ENCODE measurements at regions not wholly inside any gene's neighbourhood (a gene's known extent, or its start where the extent isn't known, plus 50 kb on each side); places are given as distances from the start of the nearest gene placed in this dataset.
"Not testable (repeated sequence)": the region's sequence is repeated elsewhere in the genome, so short reads cannot be mapped to it uniquely, and the experiment has no call there.

DNA sequence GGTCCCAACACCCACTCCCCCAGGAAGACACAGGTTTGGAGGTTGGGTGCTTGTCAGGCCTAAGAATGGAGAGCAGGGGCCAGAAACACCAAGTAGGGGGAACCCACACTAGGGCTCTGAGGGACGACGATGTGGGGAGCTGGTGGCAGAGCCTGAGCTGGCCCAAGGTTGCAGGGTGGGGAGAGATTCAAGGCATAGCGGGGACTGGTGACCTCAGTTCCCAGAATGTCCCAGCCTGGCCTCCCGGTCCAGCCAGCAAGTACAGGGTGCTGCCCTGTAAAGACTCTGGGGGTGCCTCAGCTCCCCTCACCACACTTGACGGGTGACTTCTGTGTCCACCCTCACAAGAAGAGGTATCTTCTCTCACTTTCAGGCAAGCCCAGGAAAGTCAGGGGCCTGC, 86.7 kb downstream of the ALG10 start:
- H3K9me3 Mint-ChIP-seq = peaks cover 28% of the 10 kb centered on the region

DNA sequence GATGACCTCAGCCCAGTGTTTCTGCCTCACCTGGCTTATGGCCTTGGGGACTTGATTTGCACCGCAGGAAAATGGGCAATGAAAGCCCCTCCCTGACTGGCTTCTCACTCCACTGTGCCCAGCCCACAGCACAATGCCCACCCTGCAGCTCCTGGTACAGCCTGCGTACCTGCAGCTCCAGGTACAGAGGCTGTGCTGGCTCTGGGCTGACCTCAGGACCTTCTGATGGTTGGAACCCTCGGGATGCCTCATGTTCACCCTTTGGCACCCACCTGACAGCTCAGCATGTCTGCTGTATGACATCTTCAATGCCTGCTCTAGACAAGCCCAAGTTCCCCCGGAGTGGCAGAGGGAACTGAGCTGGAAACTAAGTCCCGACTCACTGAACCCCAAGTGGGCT, 87.1 kb downstream of the ALG10 start:
- Histone ChIP-seq H3K27me3 (no peaks in the 10 kb centered on the region), H3K9me3 (ENCODE audit: low read depth) (no peaks in the 10 kb centered on the region), H3K4me2 (no peak overlapping the region), H3K4me3 (no peak overlapping the region), H3K9ac (no peak overlapping the region), H3K4me1 (no peaks in the 10 kb centered on the region), H3K79me2 (ENCODE audit: low read depth) (no peaks in the 10 kb centered on the region), H3K36me3 (no peaks in the 10 kb centered on the region), H4K20me1 (ENCODE audit: low read depth) (no peaks in the 10 kb centered on the region), H3F3A (ENCODE audit: low read depth) (no peaks in the 10 kb centered on the region), H3K27ac (no peak overlapping the region), H2AFZ (replicated peaks) (no peak overlapping the region)
- H3K4me3 Mint-ChIP-seq = no peak overlapping the region
- TF ChIP-seq EZH2 (IDR thresholded peaks at IDR 0.05) (no peak), EZH2phosphoT487 (IDR thresholded peaks at IDR 0.05) (no peak)
- TF ChIP-seq, protein P1, sequence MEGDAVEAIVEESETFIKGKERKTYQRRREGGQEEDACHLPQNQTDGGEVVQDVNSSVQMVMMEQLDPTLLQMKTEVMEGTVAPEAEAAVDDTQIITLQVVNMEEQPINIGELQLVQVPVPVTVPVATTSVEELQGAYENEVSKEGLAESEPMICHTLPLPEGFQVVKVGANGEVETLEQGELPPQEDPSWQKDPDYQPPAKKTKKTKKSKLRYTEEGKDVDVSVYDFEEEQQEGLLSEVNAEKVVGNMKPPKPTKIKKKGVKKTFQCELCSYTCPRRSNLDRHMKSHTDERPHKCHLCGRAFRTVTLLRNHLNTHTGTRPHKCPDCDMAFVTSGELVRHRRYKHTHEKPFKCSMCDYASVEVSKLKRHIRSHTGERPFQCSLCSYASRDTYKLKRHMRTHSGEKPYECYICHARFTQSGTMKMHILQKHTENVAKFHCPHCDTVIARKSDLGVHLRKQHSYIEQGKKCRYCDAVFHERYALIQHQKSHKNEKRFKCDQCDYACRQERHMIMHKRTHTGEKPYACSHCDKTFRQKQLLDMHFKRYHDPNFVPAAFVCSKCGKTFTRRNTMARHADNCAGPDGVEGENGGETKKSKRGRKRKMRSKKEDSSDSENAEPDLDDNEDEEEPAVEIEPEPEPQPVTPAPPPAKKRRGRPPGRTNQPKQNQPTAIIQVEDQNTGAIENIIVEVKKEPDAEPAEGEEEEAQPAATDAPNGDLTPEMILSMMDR (IDR thresholded peaks at IDR 0.05) = no peak
- H3K36me3 Mint-ChIP-seq = no peaks in the 10 kb centered on the region
- DNase-seq (ENCODE audit: low spot score) = no peak
- peaks cover 2% of the 10 kb centered on the region for H3K27me3 Mint-ChIP-seq (ENCODE audit: insufficient read depth, low read depth)
- peaks cover 28% of the 10 kb centered on the region for H3K9me3 Mint-ChIP-seq
- no peak overlapping the region for H3K27ac Mint-ChIP-seq
- H3K4me1 Mint-ChIP-seq = no peaks in the 10 kb centered on the region

More for the DNA sequence above, 86.7 kb downstream of the ALG10 start:
- TF ChIP-seq EZH2 (IDR thresholded peaks at IDR 0.05) (no peak), EZH2phosphoT487 (IDR thresholded peaks at IDR 0.05) (no peak)
- TF ChIP-seq, protein P1 (IDR thresholded peaks at IDR 0.05) = no peak
- Histone ChIP-seq H3K79me2 (ENCODE audit: low read depth) (no peaks in the 10 kb centered on the region), H3K4me3 (no peak overlapping the region), H3K9me3 (ENCODE audit: low read depth) (no peaks in the 10 kb centered on the region), H4K20me1 (ENCODE audit: low read depth) (no peaks in the 10 kb centered on the region), H3K9ac (no peak overlapping the region), H3K27ac (no peak overlapping the region), H3K4me1 (no peaks in the 10 kb centered on the region), H2AFZ (replicated peaks) (no peak overlapping the region), H3K4me2 (no peak overlapping the region), H3F3A (ENCODE audit: low read depth) (no peaks in the 10 kb centered on the region), H3K27me3 (no peaks in the 10 kb centered on the region), H3K36me3 (no peaks in the 10 kb centered on the region)
- DNase-seq (ENCODE audit: low spot score) = no peak
- H3K27ac Mint-ChIP-seq = no peak overlapping the region
- H3K4me3 Mint-ChIP-seq = no peak overlapping the region
- H3K27me3 Mint-ChIP-seq (ENCODE audit: insufficient read depth, low read depth) = peaks cover 2% of the 10 kb centered on the region
- no peaks in the 10 kb centered on the region for H3K36me3 Mint-ChIP-seq
- H3K4me1 Mint-ChIP-seq = no peaks in the 10 kb centered on the region

DNA sequence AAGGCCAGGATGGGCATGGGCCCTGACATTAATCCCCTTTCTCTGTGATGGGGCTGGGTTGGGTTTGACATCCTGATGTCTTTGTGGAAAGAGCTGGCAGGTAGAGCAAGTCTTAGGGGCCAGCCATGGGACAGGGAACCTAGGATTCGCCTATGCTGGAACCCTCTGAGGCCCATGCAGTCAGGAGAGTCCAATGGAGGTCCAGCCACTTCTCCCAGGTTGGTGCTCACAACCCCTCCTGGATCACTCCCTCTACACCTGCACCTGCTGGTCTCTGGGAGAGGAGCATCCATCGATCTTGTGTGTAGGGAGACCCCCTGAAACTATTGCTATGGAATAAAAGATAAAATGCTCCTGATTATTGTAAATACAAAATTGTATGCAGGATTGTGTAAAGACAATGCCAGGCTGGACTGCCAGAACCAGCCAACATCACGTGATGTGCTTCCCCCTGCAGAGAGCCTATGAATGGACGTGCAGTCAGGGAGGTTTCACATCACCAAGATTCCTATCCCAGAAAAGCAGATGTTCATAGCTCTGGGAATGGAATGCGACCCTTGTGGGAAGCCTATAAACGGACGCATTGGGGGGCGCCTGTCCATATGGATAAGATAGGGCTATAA, 87.7 kb downstream of the ALG10 start:
- not testable (repeated sequence) for H3K4me2 ChIP-seq; H4K20me1 ChIP-seq (ENCODE audit: low read depth); H3K27ac ChIP-seq; H3K36me3 Mint-ChIP-seq; H3F3A ChIP-seq (ENCODE audit: low read depth); H3K9ac ChIP-seq; H3K4me1 Mint-ChIP-seq; H3K27ac Mint-ChIP-seq; H3K9me3 ChIP-seq (ENCODE audit: low read depth); H3K4me3 ChIP-seq; H3K4me3 Mint-ChIP-seq; H3K27me3 Mint-ChIP-seq (ENCODE audit: insufficient read depth, low read depth); H3K27me3 ChIP-seq; H2AFZ ChIP-seq (replicated peaks); DNase-seq (ENCODE audit: low spot score); H3K4me1 ChIP-seq; H3K79me2 ChIP-seq (ENCODE audit: low read depth); H3K36me3 ChIP-seq
- H3K9me3 Mint-ChIP-seq = peaks cover 24% of the 10 kb centered on the region

DNA sequence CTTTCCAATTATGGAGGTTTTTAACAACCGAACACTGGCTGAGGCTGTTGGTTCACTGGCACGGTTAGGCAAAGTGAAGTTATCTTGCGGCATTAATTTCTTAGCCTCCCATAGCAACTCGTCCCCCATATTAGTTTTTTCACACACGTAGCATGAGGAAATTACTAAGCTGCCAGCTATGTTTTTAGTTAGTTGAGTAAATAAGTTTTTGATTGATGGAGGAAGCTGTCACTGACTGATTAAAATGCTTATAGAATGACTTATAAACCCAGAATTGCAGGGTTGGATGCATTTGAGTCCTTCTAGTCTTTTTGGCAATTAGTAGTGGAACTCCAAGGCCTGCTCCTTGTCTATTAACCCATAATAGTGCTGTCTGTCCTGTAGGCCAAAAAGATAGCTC, 97.1 kb downstream of the ALG10 start:
- Histone ChIP-seq H3K27ac (no peak overlapping the region), H4K20me1 (ENCODE audit: low read depth) (no peaks in the 10 kb centered on the region), H3K9me3 (ENCODE audit: low read depth) (peaks cover 8% of the 10 kb centered on the region), H3K36me3 (no peaks in the 10 kb centered on the region), H3K79me2 (ENCODE audit: low read depth) (no peaks in the 10 kb centered on the region), H3K4me3 (no peak overlapping the region), H3K4me2 (no peak overlapping the region), H3K9ac (no peak overlapping the region), H3K27me3 (no peaks in the 10 kb centered on the region), H2AFZ (replicated peaks) (no peak overlapping the region), H3K4me1 (no peaks in the 10 kb centered on the region), H3F3A (ENCODE audit: low read depth) (no peaks in the 10 kb centered on the region)
- no peak overlapping the region for H3K27ac Mint-ChIP-seq
- DNase-seq (ENCODE audit: low spot score) = no peak
- H3K9me3 Mint-ChIP-seq = peaks cover 14% of the 10 kb centered on the region
- TF ChIP-seq, protein P1 (IDR thresholded peaks at IDR 0.05) = no peak
- TF ChIP-seq EZH2phosphoT487 (IDR thresholded peaks at IDR 0.05) (no peak), EZH2 (IDR thresholded peaks at IDR 0.05) (no peak)
- no peaks in the 10 kb centered on the region for H3K36me3 Mint-ChIP-seq
- no peak overlapping the region for H3K4me3 Mint-ChIP-seq
- H3K4me1 Mint-ChIP-seq = no peaks in the 10 kb centered on the region
- no peaks in the 10 kb centered on the region for H3K27me3 Mint-ChIP-seq (ENCODE audit: insufficient read depth, low read depth)
